Retinal pigment epithelial cell (primary cell): ENCODE measurements at regions not wholly inside any gene's neighbourhood (a gene's known extent, or its start where the extent isn't known, plus 50 kb on each side); places are given as distances from the start of the nearest gene placed in this dataset.

Experiments
- DNase-seq: peaks from one replicate; pipeline ENCODE4 v3.0.0-alpha.2; 2010; ENCODE audit warnings: low read depth
- H3K4me3 ChIP-seq: 2 replicates; pipeline ENCODE4 v1.5.1; 2011; ENCODE audit warnings: mild to moderate bottlenecking, low read length, control low read depth, moderate library complexity
- TF ChIP-seq, protein P1 (sequence below): conservative IDR thresholded peaks from 2 replicates; pipeline ENCODE4 v1.5.1; 2011; ENCODE audit warnings: low read depth, low read length, control low read depth, inconsistent platforms

DNA sequence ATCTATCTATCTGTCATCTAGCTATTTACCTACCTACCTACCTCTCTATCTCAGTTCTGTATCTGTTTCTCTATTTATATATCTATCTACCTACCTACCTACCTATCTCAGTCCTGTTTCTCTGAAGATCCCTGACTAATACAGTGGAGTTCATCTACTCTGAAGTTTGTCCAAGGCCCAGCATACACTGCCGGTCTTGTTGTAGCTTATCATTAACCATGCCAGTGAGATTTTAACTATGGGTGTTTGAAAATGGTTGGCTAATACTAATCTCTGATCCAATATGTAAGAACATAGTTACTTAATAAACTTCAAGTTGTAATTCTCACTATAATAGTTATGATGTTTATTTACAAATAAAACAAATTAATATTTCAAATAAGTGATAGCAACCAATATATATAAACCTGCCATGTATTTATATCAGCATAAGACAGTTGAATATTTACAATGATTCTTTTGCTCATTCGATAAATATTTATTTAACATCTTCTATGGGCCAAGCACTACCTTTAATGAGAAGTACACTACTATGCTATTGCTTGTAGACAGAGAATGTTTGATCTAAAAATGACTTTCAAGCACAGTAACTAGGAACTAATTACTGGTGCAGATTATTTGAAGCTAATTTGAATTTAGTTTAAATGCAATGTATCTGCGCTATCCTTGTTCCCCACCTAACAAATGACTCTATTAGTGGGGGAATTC, 242.1 kb downstream of the KLF5 start:
- DNase-seq: no peak
- TF ChIP-seq, protein P1, sequence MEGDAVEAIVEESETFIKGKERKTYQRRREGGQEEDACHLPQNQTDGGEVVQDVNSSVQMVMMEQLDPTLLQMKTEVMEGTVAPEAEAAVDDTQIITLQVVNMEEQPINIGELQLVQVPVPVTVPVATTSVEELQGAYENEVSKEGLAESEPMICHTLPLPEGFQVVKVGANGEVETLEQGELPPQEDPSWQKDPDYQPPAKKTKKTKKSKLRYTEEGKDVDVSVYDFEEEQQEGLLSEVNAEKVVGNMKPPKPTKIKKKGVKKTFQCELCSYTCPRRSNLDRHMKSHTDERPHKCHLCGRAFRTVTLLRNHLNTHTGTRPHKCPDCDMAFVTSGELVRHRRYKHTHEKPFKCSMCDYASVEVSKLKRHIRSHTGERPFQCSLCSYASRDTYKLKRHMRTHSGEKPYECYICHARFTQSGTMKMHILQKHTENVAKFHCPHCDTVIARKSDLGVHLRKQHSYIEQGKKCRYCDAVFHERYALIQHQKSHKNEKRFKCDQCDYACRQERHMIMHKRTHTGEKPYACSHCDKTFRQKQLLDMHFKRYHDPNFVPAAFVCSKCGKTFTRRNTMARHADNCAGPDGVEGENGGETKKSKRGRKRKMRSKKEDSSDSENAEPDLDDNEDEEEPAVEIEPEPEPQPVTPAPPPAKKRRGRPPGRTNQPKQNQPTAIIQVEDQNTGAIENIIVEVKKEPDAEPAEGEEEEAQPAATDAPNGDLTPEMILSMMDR: no peak
- H3K4me3 ChIP-seq: no peak overlapping the region

DNA sequence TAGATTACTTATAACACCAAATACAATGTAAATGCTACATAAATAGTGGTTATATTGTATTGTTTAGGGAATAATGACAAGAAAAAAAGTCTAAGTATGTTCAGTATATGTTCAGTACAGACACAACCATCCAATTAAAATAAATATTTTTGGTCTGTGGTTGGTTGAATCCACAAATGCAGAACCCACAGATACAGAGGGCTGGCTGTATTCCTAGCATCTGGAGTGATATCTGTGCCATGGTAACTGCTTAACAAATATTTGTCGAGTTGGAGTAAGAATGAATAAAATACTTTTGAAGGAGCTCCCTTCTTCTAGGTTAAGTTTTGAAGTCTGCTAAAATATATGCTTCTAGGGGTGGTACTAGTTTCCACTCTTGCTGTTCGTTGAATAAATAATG, 241.0 kb downstream of the KLF5 start:
- H3K4me3 ChIP-seq: no peak overlapping the region
- no peak for DNase-seq
- TF ChIP-seq, protein P1: no peak

DNA sequence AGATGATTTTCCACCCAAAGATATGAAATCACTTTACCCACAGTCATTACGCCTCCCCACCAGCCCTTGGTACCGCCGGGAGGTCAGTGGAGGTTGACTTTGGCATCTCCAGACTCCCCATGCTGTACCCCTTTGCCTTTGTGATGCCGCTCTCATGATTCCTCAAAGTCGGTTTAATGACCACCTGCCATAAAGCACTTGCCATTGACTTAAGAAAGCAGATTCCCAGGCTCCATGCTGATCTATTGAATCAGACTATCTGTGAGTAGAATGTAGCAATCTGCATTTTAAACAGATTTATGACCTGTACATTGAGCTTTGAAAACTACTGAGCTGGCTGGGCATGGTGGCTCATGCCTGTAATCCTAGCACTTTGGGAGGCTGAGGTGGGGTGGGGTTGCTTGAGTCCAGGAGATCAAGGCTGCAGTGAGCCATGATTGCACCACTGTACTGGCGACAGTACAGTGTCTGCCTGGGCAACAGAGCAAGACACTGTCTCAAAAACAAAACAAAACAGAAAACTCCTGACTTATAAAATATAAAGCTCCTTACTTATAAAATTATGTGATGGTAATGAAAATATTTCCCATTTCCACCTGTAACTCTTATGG, 235.2 kb downstream of the KLF5 start:
- TF ChIP-seq, protein P1: no peak
- no peak overlapping the region for H3K4me3 ChIP-seq
- DNase-seq: no peak

DNA sequence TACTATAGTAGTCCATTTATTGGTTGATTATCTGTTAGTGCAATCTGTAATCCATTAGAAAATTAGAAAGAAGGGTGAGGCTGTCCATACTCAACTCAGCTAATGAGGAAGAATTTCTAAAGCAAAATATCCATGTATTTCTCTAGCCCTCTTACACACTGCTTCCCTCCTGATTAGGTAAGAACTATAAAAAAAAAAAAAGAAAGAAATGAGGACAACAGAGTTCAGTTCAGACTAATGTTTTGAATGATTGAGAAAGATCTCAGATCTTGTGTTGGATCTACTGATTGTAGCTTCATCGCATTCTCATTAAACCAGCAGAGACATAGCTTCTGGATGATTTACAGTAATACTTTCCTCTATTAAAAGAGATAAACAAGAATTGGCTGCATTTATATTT, 233.3 kb downstream of the KLF5 start:
- DNase-seq: no peak
- TF ChIP-seq, protein P1: no peak
- H3K4me3 ChIP-seq: no peak overlapping the region

DNA sequence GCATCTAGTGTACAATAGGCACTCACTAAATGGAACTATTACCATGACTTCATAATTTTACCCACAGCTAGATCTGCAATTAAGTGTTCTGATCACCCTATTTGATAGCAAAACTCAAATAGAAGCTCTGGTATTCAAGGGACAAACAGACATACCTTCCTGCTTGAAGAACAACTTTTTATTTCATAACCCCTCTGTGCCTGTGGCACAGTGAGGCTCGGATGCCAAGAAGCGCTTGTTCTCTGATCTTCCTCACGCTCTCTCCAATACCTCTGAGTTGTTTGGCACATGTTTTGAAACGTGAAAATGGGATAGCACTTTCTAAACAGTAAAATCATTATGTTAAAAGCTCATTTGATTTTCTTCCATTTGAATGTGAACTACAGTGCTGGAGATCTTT, 232.0 kb downstream of the KLF5 start:
- H3K4me3 ChIP-seq: no peak overlapping the region
- TF ChIP-seq, protein P1: no peak
- DNase-seq: no peak

DNA sequence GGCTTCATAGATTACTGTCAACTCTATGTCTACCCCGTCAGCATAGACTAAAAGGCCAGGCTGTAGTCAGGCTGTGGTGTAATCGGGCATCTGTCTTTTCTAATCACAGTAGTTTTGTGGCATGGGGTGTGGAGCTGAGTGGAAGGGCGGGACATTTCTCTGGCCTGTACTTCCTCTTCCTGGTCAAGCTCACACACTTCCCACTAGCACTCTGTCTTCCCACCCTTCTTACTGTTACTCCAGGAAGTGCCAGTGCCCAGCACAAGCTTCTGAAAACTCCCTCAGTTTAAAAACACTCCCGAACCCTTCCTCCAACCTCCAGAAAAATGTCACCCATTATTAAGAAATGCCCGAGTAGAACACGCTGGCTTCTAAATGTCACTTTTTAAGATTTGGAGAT, 229.8 kb downstream of the KLF5 start:
- TF ChIP-seq, protein P1: no peak
- no peak overlapping the region for H3K4me3 ChIP-seq
- DNase-seq: no peak

DNA sequence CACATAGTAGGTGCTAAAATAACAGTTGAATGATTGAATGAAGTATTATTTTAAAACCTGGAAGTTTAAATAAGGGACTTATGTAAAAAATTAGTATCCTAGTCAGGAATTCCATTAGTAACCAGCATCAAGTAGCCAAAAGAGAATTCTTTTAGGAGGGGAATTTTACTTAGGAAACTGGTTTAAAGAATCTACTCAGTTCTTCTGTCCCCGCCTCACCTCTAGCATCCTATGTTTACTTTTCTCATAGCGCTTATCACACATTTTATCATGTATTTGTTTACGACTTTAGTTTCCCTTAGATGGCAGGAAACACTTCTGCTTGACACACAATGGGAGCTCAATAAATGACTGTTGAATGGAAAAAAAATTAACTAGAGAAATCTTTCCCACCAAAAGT, 229.0 kb downstream of the KLF5 start:
- no peak overlapping the region for H3K4me3 ChIP-seq
- no peak for DNase-seq
- TF ChIP-seq, protein P1: no peak
